PFSK-1 (cell line): ENCODE measurements at regions not wholly inside any gene's neighbourhood (a gene's known extent, or its start where the extent isn't known, plus 50 kb on each side); places are given as distances from the start of the nearest gene placed in this dataset.

ENCODE experiments used
- FOXP2 ChIP-seq: optimal IDR thresholded peaks from 2 replicates; pipeline ENCODE3; 2011; ENCODE audit warnings: borderline replicate concordance, control low read depth, inconsistent platforms; ENCODE audit not compliant: insufficient read depth; ENCODE audit errors: extremely low read length, extremely low read depth
- SIN3A ChIP-seq: IDR thresholded peaks from 2 replicates; pipeline ENCODE4 v1.6.1; 2012; ENCODE audit warnings: mild to moderate bottlenecking, low read length, moderate library complexity, borderline replicate concordance; ENCODE audit not compliant: insufficient read depth
- TAF1 ChIP-seq: IDR thresholded peaks from 2 replicates; pipeline ENCODE4 v1.6.1; 2012; ENCODE audit warnings: low read length, control low read depth, borderline replicate concordance; ENCODE audit not compliant: insufficient read depth
- TF ChIP-seq, protein P1 (sequence below), 2 experiments: IDR thresholded peaks; 2 replicates each; pipeline versions ENCODE4 v1.6.1 to v1.8.0; 2011 to 2012; ENCODE audit warnings: low read depth in 2 of 2, low read length in 2 of 2, control low read depth in 1 of 2, inconsistent platforms in 1 of 2, mild to moderate bottlenecking in 1 of 2, moderate library complexity in 1 of 2; ENCODE audit not compliant: insufficient read depth in 1 of 2

DNA sequence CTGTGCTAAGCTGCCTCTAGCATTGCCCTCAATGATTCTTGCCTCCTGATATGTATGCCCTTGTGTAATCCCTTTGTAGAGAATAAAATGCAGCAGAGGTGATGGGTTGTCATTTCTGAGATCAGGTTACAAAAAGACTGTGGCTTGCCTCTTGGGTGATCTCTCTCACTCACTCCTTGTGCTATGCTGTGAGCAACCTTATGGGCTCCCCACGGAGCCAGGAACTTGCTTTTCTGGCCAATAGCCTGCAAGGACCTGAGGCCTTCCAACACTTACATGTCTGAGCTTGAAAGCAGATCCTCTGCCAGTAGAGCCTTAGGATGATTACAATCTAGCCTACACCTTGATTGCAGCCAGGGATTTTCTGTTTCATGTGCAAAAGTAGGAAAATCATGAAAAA is 123.1 kb upstream of the XIRP2 start:
- no peak for TF ChIP-seq TAF1
- TF ChIP-seq, protein P1, sequence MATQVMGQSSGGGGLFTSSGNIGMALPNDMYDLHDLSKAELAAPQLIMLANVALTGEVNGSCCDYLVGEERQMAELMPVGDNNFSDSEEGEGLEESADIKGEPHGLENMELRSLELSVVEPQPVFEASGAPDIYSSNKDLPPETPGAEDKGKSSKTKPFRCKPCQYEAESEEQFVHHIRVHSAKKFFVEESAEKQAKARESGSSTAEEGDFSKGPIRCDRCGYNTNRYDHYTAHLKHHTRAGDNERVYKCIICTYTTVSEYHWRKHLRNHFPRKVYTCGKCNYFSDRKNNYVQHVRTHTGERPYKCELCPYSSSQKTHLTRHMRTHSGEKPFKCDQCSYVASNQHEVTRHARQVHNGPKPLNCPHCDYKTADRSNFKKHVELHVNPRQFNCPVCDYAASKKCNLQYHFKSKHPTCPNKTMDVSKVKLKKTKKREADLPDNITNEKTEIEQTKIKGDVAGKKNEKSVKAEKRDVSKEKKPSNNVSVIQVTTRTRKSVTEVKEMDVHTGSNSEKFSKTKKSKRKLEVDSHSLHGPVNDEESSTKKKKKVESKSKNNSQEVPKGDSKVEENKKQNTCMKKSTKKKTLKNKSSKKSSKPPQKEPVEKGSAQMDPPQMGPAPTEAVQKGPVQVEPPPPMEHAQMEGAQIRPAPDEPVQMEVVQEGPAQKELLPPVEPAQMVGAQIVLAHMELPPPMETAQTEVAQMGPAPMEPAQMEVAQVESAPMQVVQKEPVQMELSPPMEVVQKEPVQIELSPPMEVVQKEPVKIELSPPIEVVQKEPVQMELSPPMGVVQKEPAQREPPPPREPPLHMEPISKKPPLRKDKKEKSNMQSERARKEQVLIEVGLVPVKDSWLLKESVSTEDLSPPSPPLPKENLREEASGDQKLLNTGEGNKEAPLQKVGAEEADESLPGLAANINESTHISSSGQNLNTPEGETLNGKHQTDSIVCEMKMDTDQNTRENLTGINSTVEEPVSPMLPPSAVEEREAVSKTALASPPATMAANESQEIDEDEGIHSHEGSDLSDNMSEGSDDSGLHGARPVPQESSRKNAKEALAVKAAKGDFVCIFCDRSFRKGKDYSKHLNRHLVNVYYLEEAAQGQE (IDR thresholded peaks at IDR 0.05; ENCODE audit: insufficient read depth in 1 of 2, low read depth in 2 of 2, low read length in 2 of 2), result no peak
- TF ChIP-seq SIN3A, result no peak
- no peak for TF ChIP-seq FOXP2
